WTC11 (cell line): ENCODE measurements at regions not wholly inside any gene's neighbourhood (a gene's known extent, or its start where the extent isn't known, plus 50 kb on each side); places are given as distances from the start of the nearest gene placed in this dataset.

ENCODE experiments used
- ATAC-seq: fragments of 200-7000 bp; cut with Tn5 transposase; 2 replicates; pipeline ENCODE4 v1.10.0; 2021; ENCODE audit warnings: mild to moderate bottlenecking, moderate library complexity
- CTCF ChIA-PET: fragments of 300-600 bp; sonication (Branson Sonifier 250); formaldehyde crosslinking; loops from one replicate; lab custom pipeline; 2021; ENCODE audit warnings: antibody characterized with exemption; lab: Charles Lee
- POLR2A ChIA-PET: fragments of 350-600 bp; sonication (Branson Sonifier 250); formaldehyde crosslinking; loops from one replicate; lab custom pipeline; 2021; ENCODE audit warnings: antibody characterized with exemption; lab: Charles Lee
- DNase-seq: peaks from one replicate; pipeline ENCODE4 v3.0.0; 2021; ENCODE audit warnings: low spot score
- H3K27ac Mint-ChIP-seq: 2 replicates; pipeline ENCODE4 v1.8.0; 2021; ENCODE audit warnings: mixed read lengths
- H3K27me3 Mint-ChIP-seq: 2 replicates; pipeline ENCODE4 v1.8.0; 2021; ENCODE audit warnings: low read depth, mild to moderate bottlenecking, moderate library complexity, mixed read lengths
- H3K36me3 Mint-ChIP-seq: 2 replicates; pipeline ENCODE4 v1.8.0; 2021; ENCODE audit warnings: mixed read lengths
- H3K4me1 Mint-ChIP-seq: 2 replicates; pipeline ENCODE4 v1.8.0; 2022; ENCODE audit warnings: mixed read lengths
- H3K4me3 Mint-ChIP-seq: 2 replicates; pipeline ENCODE4 v1.8.0; 2021; ENCODE audit warnings: mild to moderate bottlenecking, moderate library complexity, mixed read lengths
- H3K9me3 Mint-ChIP-seq: 2 replicates; pipeline ENCODE4 v1.8.0; 2021; ENCODE audit warnings: mixed read lengths
- AFF4 ChIP-seq: sonication (generic); formaldehyde crosslinking; IDR thresholded peaks from 2 replicates; pipeline ENCODE4 v1.8.1; 2023; ENCODE audit warnings: mild to moderate bottlenecking, missing genetic modification reagents, borderline replicate concordance
- ATF6 ChIP-seq: sonication (generic); formaldehyde crosslinking; IDR thresholded peaks from 2 replicates; pipeline ENCODE4 v1.8.1; 2023; ENCODE audit warnings: mild to moderate bottlenecking, missing genetic modification reagents
- FOXK1 ChIP-seq: sonication (generic); formaldehyde crosslinking; IDR thresholded peaks from 2 replicates; pipeline ENCODE4 v1.8.0; 2022; ENCODE audit warnings: mild to moderate bottlenecking, moderate library complexity, missing genetic modification reagents
- FOXP4 ChIP-seq: sonication (generic); formaldehyde crosslinking; IDR thresholded peaks from 2 replicates; pipeline ENCODE4 v1.8.0; 2022; ENCODE audit warnings: mild to moderate bottlenecking, missing genetic modification reagents
- HMGXB4 ChIP-seq: sonication (generic); formaldehyde crosslinking; IDR thresholded peaks from 2 replicates; pipeline ENCODE4 v1.8.1; 2023; ENCODE audit warnings: mild to moderate bottlenecking, moderate library complexity, missing genetic modification reagents
- JAZF1 ChIP-seq: fragments of 250-450 bp; sonication (Bioruptor Pico); IDR thresholded peaks from 2 replicates; pipeline ENCODE4 v1.9.0; 2021; ENCODE audit warnings: moderate library complexity, mild to moderate bottlenecking, inconsistent platforms
- MXD4 ChIP-seq: fragments of 250-450 bp; sonication (Bioruptor Pico); IDR thresholded peaks from 2 replicates; pipeline ENCODE4 v1.8.0; 2021; ENCODE audit warnings: mild to moderate bottlenecking, moderate library complexity, borderline replicate concordance
- NR2C2 ChIP-seq: sonication (generic); formaldehyde crosslinking; IDR thresholded peaks from 2 replicates; pipeline ENCODE4 v1.8.0; 2022; ENCODE audit warnings: mild to moderate bottlenecking, missing genetic modification reagents
- PREB ChIP-seq: sonication (generic); formaldehyde crosslinking; IDR thresholded peaks from 2 replicates; pipeline ENCODE4 v1.8.1; 2022; ENCODE audit warnings: mild to moderate bottlenecking, missing genetic modification reagents, moderate library complexity, borderline replicate concordance
- TCF7 ChIP-seq: sonication (generic); formaldehyde crosslinking; IDR thresholded peaks from 2 replicates; pipeline ENCODE4 v1.8.0; 2022; ENCODE audit warnings: mild to moderate bottlenecking, low read depth, missing genetic modification reagents, moderate library complexity
- USF1 ChIP-seq: sonication (generic); formaldehyde crosslinking; IDR thresholded peaks from 2 replicates; pipeline ENCODE4 v1.8.0; 2022; ENCODE audit warnings: mild to moderate bottlenecking, missing genetic modification reagents
- ZNF138 ChIP-seq: sonication (generic); formaldehyde crosslinking; conservative IDR thresholded peaks from 2 replicates; pipeline ENCODE4 v1.8.1; 2022; ENCODE audit warnings: mild to moderate bottlenecking, moderate library complexity, missing genetic modification reagents
- ZNF396 ChIP-seq: fragments of 250-450 bp; sonication (Bioruptor Pico); IDR thresholded peaks from 2 replicates; pipeline ENCODE4 v1.8.0; 2021; ENCODE audit warnings: mild to moderate bottlenecking, moderate library complexity, borderline replicate concordance
- ZNF512 ChIP-seq: sonication (generic); formaldehyde crosslinking; IDR thresholded peaks from 2 replicates; pipeline ENCODE4 v1.8.1; 2022; ENCODE audit warnings: missing genetic modification reagents, borderline replicate concordance
- ZNF671 ChIP-seq: fragments of 250-450 bp; sonication (Bioruptor Pico); IDR thresholded peaks from 2 replicates; pipeline ENCODE4 v1.8.0; 2021; ENCODE audit warnings: mild to moderate bottlenecking

GRCh38 chr2:144233317-144233716 is 286.6 kb downstream of the ZEB2 start (continued):
- TF ChIP-seq AFF4 (CRISPR knock-in tag), result no peak
- no peak for TF ChIP-seq JAZF1 (CRISPR knock-in tag)
- no peak for TF ChIP-seq TCF7
- no peak for TF ChIP-seq NR2C2 (CRISPR knock-in tag)
- no peak for TF ChIP-seq ATF6 (CRISPR knock-in tag)

- Mint-ChIP-seq H3K9me3 (no peaks in the 10 kb centered on the region), H3K27me3 (no peaks in the 10 kb centered on the region), H3K4me3 (no peak overlapping the region), H3K4me1 (peaks cover 50% of the 10 kb centered on the region), H3K27ac (no peak overlapping the region), H3K36me3 (no peaks in the 10 kb centered on the region)
- ATAC-seq, result no peak
- DNase-seq, result no peak
- no peak for TF ChIP-seq ZNF396 (CRISPR knock-in tag)
- TF ChIP-seq FOXK1 (CRISPR knock-in tag), result no peak
- TF ChIP-seq ZNF512, result no peak
- TF ChIP-seq PREB (CRISPR knock-in tag), result no peak
- no peak for TF ChIP-seq HMGXB4 (CRISPR knock-in tag)
- CTCF ChIA-PET, result no interaction called here
- POLR2A ChIA-PET, result no interaction called here
Measured at GRCh38 chr2:144230448-144231085, 289.4 kb downstream of the ZEB2 start.

GRCh38 chr2:144230033-144230432 is 289.9 kb downstream of the ZEB2 start:
- no peak overlapping the region for H3K27ac Mint-ChIP-seq
- TF ChIP-seq ZNF138 (CRISPR knock-in tag) (no peak), MXD4 (CRISPR knock-in tag) (no peak), USF1 (CRISPR knock-in tag) (no peak), FOXP4 (CRISPR knock-in tag) (no peak), ZNF671 (no peak)
- DNase-seq (no peak), ATAC-seq (no peak)
- ChIA-PET POLR2A (no interaction called here), CTCF (no interaction called here)
- H3K9me3 Mint-ChIP-seq, result no peaks in the 10 kb centered on the region
- H3K36me3 Mint-ChIP-seq, result no peaks in the 10 kb centered on the region
- H3K4me3 Mint-ChIP-seq, result no peak overlapping the region
- peaks cover 46% of the 10 kb centered on the region for H3K4me1 Mint-ChIP-seq
- H3K27me3 Mint-ChIP-seq, result no peaks in the 10 kb centered on the region
